Thyroid gland (tissue), 4 donors: ENCODE measurements at regions not wholly inside any gene's neighbourhood (a gene's known extent, or its start where the extent isn't known, plus 50 kb on each side); places are given as distances from the start of the nearest gene placed in this dataset.

Experiments used
- CTCF ChIP-seq, 6 experiments: fragments of 200-600 bp in 3 of 6; fragments of 450-650 bp in 3 of 6; sonication (generic) in 3 of 6; IDR thresholded peaks; one replicate each; pipeline ENCODE4 v1.5.1; 2016 to 2019; ENCODE audit warnings: antibody characterized with exemption in 6 of 6, mild to moderate bottlenecking in 2 of 6, inconsistent platforms in 1 of 6, moderate library complexity in 1 of 6
- POLR2A ChIP-seq, 2 donors: fragments of 450-650 bp; IDR thresholded peaks; one replicate each; pipeline ENCODE4 v1.6.1; 2017; ENCODE audit warnings: antibody characterized with exemption in 2 of 2, mild to moderate bottlenecking in 2 of 2, moderate library complexity in 1 of 2

GRCh38 chr5:112480501-112480900 lies 61.4 kb upstream of the EPB41L4A start:
- TF ChIP-seq CTCF (IDR thresholded peaks at IDR 0.05) = no peak
- TF ChIP-seq POLR2A (IDR thresholded peaks at IDR 0.05) = no peak
